ENCODE measurements at regions not wholly inside any gene's neighbourhood (a gene's known extent, or its start where the extent isn't known, plus 50 kb on each side); places are given as distances from the start of the nearest gene placed in this dataset.
"Not testable (repeated sequence)": the region's sequence is repeated elsewhere in the genome, so short reads cannot be mapped to it uniquely, and the experiment has no call there.

GRCh38 chr4:33948921-33949320 is 2295.4 kb downstream of the ARAP2 start:
- TF ChIP-seq CTCF (IDR thresholded peaks at IDR 0.05) (no peak), ZFX (IDR thresholded peaks at IDR 0.05; ENCODE audit: borderline replicate concordance) (no peak)

GRCh38 chr4:33953848-33954247 is 2290.5 kb downstream of the ARAP2 start:
- H3K27ac ChIP-seq, result not testable (repeated sequence)

More at GRCh38 chr4:33948921-33949320, 2295.4 kb downstream of the ARAP2 start:
- no peak overlapping the region for H3K27ac ChIP-seq

GRCh38 chr4:33954759-33955158 is 2289.6 kb downstream of the ARAP2 start:
- TF ChIP-seq ZFX (IDR thresholded peaks at IDR 0.05; ENCODE audit: borderline replicate concordance), result no peak
- no peak for TF ChIP-seq CTCF (IDR thresholded peaks at IDR 0.05)
- H3K27ac ChIP-seq, result no peak overlapping the region

DNA sequence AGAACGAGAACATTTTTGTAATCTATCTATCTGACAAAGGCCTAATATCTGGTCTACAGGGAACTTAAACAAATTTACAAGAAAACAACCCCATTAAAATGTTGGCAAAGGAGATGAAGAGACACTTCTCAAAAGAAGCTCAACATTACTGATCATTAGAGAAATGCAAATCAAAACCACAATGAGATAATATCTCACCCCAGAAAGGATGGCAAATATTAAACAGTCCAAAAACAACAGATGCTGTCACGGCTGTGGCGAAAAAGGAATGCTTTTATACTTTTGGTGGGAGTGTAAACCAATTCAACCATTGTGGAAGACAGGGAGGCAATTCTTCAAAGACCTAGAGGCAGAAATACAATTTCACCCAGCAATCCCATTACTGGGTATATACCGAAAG is 2284.8 kb downstream of the ARAP2 start:
- H3K27ac ChIP-seq, result no peak overlapping the region
- no peak for TF ChIP-seq CTCF (IDR thresholded peaks at IDR 0.05)
- TF ChIP-seq ZFX (IDR thresholded peaks at IDR 0.05; ENCODE audit: borderline replicate concordance), result no peak

- H3K27ac ChIP-seq, result no peak overlapping the region
- TF ChIP-seq CTCF (IDR thresholded peaks at IDR 0.05) (no peak), ZFX (IDR thresholded peaks at IDR 0.05; ENCODE audit: borderline replicate concordance) (no peak)
These were observed 2282.6 kb downstream of the ARAP2 start for GRCh38 chr4:33961761-33962160.

- TF ChIP-seq CTCF (IDR thresholded peaks at IDR 0.05) (peak; percentile 12; the same call in 1 of the 2 replicates), ZFX (IDR thresholded peaks at IDR 0.05; ENCODE audit: borderline replicate concordance) (no peak)
- no peak overlapping the region for H3K27ac ChIP-seq
These were observed 2277.5 kb downstream of the ARAP2 start for GRCh38 chr4:33966808-33967207.

- no peak for TF ChIP-seq ZFX (IDR thresholded peaks at IDR 0.05; ENCODE audit: borderline replicate concordance)
- TF ChIP-seq CTCF (IDR thresholded peaks at IDR 0.05), result no peak
- H3K27ac ChIP-seq, result no peak overlapping the region
These were observed 2270.0 kb downstream of the ARAP2 start for GRCh38 chr4:33974270-33974669.

DNA sequence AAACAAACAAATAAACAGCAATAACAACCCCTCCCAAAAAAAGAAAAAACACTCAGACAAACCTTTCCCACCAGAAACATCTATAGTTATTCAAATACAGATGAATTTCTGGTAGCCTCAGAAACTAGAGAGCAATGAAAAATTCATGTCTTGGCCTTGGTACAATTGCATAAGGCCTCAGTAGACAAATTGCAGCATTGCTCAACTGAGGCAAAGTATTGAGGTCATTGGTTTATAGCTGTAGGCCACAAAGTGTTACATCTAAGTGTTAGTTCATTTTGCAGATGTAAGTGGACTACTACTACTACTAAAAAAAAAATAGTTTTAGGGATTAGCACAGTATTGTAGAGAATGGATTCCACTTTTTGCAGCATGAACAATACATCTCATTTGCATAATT is 2268.3 kb downstream of the ARAP2 start:
- TF ChIP-seq ZFX (IDR thresholded peaks at IDR 0.05; ENCODE audit: borderline replicate concordance) (no peak), CTCF (IDR thresholded peaks at IDR 0.05) (no peak)

DNA sequence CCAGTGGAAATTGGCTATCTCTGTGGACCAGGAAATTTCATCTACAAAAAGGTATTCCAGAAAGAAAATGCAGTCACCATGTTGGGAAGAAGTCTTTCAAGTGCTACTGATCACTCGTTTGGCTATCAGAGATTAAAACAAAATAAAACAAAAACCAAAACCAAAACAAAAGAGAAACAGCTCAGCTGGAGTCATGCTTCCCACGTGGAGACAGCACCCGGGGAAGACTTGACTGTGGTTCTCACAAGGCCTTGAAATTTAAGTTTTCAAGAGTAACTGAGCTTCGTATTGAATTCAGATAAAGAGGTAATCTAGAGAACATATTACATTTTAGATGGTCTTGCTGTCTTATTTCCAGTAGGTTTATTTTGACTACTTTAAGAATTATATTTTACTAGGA is 2264.5 kb downstream of the ARAP2 start:
- not testable (repeated sequence) for H3K27ac ChIP-seq

More for the DNA sequence above, 2268.3 kb downstream of the ARAP2 start:
- no peak overlapping the region for H3K27ac ChIP-seq

All from 22Rv1 (cell line).